DOHH2 (cell line): ENCODE measurements at regions not wholly inside any gene's neighbourhood (a gene's known extent, or its start where the extent isn't known, plus 50 kb on each side); places are given as distances from the start of the nearest gene placed in this dataset.
"Not testable (repeated sequence)": the region's sequence is repeated elsewhere in the genome, so short reads cannot be mapped to it uniquely, and the experiment has no call there.

Experiments
- CTCF ChIP-seq: fragments of 200-600 bp; sonication (generic); IDR thresholded peaks from one replicate; pipeline ENCODE4 v1.5.1; 2014; ENCODE audit warnings: antibody characterized with exemption, mild to moderate bottlenecking, low read depth, low read length; ENCODE audit not compliant: poor library complexity, severe bottlenecking
- EZH2phosphoT487 ChIP-seq: fragments of 200-600 bp; sonication (generic); IDR thresholded peaks from 2 replicates; pipeline ENCODE4 v1.6.1; 2017; ENCODE audit warnings: borderline replicate concordance, mild to moderate bottlenecking, antibody characterized with exemption, low read length, moderate library complexity, mixed read lengths

DNA sequence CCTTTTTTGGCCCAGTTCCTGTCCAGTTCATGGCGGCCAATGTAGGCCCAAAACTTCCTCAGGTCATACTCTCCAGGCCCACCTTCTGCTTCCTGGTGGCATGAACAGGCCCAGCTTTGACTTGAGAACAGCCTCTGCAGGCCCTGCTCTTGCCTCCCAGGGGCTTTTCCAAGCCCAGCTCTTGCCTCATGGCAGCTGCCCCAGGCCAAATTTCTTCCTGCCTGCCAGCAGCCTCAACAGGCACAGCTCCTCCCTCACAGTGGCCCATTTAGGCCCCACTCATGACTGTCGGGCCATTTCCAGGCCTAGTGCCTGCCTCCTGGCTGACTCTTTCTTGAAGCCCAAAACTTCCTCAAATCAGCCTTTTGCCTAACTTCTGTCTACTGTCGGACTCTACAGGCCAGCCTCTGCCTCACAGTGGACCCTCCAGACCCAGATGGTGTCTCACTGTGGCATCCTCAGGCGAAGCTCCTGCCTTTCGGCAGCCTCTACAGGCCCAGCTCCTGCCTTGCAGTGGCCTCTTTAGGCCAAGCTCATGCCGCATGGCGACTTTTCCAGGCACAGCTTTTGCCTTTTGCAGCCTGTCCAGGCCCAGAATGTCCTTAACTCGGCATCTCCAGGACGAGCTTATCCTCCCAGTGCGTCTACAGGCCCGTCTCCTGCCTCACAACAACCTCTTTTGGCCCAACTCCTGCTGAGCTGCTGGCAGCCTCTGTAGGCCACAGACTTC is 53.7 kb upstream of the METTL14 start:
- TF ChIP-seq CTCF, EZH2phosphoT487: not testable (repeated sequence)
